HG03097 (cell line): ENCODE measurements at regions not wholly inside any gene's neighbourhood (a gene's known extent, or its start where the extent isn't known, plus 50 kb on each side); places are given as distances from the start of the nearest gene placed in this dataset.

Experiments
- ATAC-seq: cut with Tn5 transposase; IDR thresholded peaks from one replicate; pipeline ENCODE4 v1.9.1; 2021; ENCODE audit not compliant: unreplicated experiment, low FRiP score

- ATAC-seq, result no peak
Observed at GRCh38 chr10:71135236-71135635, 77.1 kb upstream of the UNC5B start.

GRCh38 chr10:71136036-71136721, 76.2 kb upstream of the UNC5B start:
- no peak for ATAC-seq

GRCh38 chr10:71137701-71138100, 74.7 kb upstream of the UNC5B start:
- no peak for ATAC-seq

GRCh38 chr10:71138166-71138830, 74.1 kb upstream of the UNC5B start:
- ATAC-seq, result no peak

- no peak for ATAC-seq
Observed at GRCh38 chr10:71141528-71141927, 70.8 kb upstream of the UNC5B start.

GRCh38 chr10:71143170-71143569, 69.2 kb upstream of the UNC5B start:
- ATAC-seq, result no peak

- ATAC-seq, result no peak
Observed at GRCh38 chr10:71143610-71144009, 68.8 kb upstream of the UNC5B start.

- ATAC-seq, result no peak
Observed at GRCh38 chr10:71144824-71145223, 67.5 kb upstream of the UNC5B start.

- ATAC-seq, result no peak
Observed at GRCh38 chr10:71145352-71145945, 66.9 kb upstream of the UNC5B start.

- ATAC-seq, result no peak
Observed at GRCh38 chr10:71150796-71151195, 61.6 kb upstream of the UNC5B start.

- no peak for ATAC-seq
Observed at GRCh38 chr10:71152043-71152442, 60.3 kb upstream of the UNC5B start.

- ATAC-seq, result no peak
Observed at GRCh38 chr10:71156436-71156835, 55.9 kb upstream of the UNC5B start.

GRCh38 chr10:71157435-71157834, 54.9 kb upstream of the UNC5B start:
- ATAC-seq, result no peak

GRCh38 chr10:71158251-71158650, 54.1 kb upstream of the UNC5B start:
- ATAC-seq, result no peak

GRCh38 chr10:71158902-71159301, 53.5 kb upstream of the UNC5B start:
- ATAC-seq, result no peak

GRCh38 chr10:71159892-71160291, 52.5 kb upstream of the UNC5B start:
- ATAC-seq, result no peak

GRCh38 chr10:71161425-71161824, 50.9 kb upstream of the UNC5B start:
- no peak for ATAC-seq
